Hematopoietic multipotent progenitor cell (in vitro differentiated cells): ENCODE measurements at regions not wholly inside any gene's neighbourhood (a gene's known extent, or its start where the extent isn't known, plus 50 kb on each side); places are given as distances from the start of the nearest gene placed in this dataset.

Source experiments
- DNase-seq, 3 donors: peaks; one replicate each; pipeline ENCODE4 v3.0.0-alpha.2; 2011 to 2015; ENCODE audit warnings: low read depth in 2 of 3, low spot score in 2 of 3

GRCh38 chr1:60311838-60312237 lies 238.3 kb upstream of the C1orf87 start:
- no peak for DNase-seq

GRCh38 chr1:60299581-60299980 lies 226.0 kb upstream of the C1orf87 start:
- DNase-seq, result no peak

GRCh38 chr1:60298290-60298689 lies 224.7 kb upstream of the C1orf87 start:
- no peak for DNase-seq

GRCh38 chr1:60296794-60297193 lies 223.2 kb upstream of the C1orf87 start:
- no peak for DNase-seq

GRCh38 chr1:60292140-60292539 lies 218.6 kb upstream of the C1orf87 start:
- DNase-seq, result no peak

- no peak for DNase-seq
Observed at GRCh38 chr1:60290393-60290792, 216.8 kb upstream of the C1orf87 start.

- no peak for DNase-seq
Observed at GRCh38 chr1:60287536-60287935, 214.0 kb upstream of the C1orf87 start.

GRCh38 chr1:60283690-60284089 lies 210.1 kb upstream of the C1orf87 start:
- no peak for DNase-seq

- peak in 2 of 3 donors; percentile 52 to 76 for DNase-seq
Observed at GRCh38 chr1:60281360-60281932, 207.9 kb upstream of the C1orf87 start.

- DNase-seq, result no peak
Observed at GRCh38 chr1:60280819-60281218, 207.2 kb upstream of the C1orf87 start.

GRCh38 chr1:60280256-60280655 lies 206.7 kb upstream of the C1orf87 start:
- peak in 1 of 3 donors; percentile 53 for DNase-seq

GRCh38 chr1:60279798-60280197 lies 206.2 kb upstream of the C1orf87 start:
- no peak for DNase-seq

- no peak for DNase-seq
Observed at GRCh38 chr1:60277269-60277668, 203.7 kb upstream of the C1orf87 start.

GRCh38 chr1:60274422-60275290 lies 201.1 kb upstream of the C1orf87 start:
- DNase-seq, result no peak

- no peak for DNase-seq
Observed at GRCh38 chr1:60273185-60273584, 199.6 kb upstream of the C1orf87 start.

GRCh38 chr1:60271041-60271440 lies 197.5 kb upstream of the C1orf87 start:
- no peak for DNase-seq

- DNase-seq, result no peak
Observed at GRCh38 chr1:60268451-60268850, 194.9 kb upstream of the C1orf87 start.

- no peak for DNase-seq
Observed at GRCh38 chr1:60265560-60266535, 192.3 kb upstream of the C1orf87 start.

- no peak for DNase-seq
Observed at GRCh38 chr1:60262701-60263100, 189.1 kb upstream of the C1orf87 start.

GRCh38 chr1:60257531-60257930 lies 184.0 kb upstream of the C1orf87 start:
- no peak for DNase-seq

- no peak for DNase-seq
Observed at GRCh38 chr1:60255565-60255964, 182.0 kb upstream of the C1orf87 start.
